ENCODE measurements at regions not wholly inside any gene's neighbourhood (a gene's known extent, or its start where the extent isn't known, plus 50 kb on each side); places are given as distances from the start of the nearest gene placed in this dataset.

- Histone ChIP-seq H3K36me3 (ENCODE audit: control insufficient read depth in 2 of 2, insufficient read depth in 2 of 2, low read length in 1 of 2) (no peaks in the 10 kb centered on the region), H3K4me2 (ENCODE audit: control insufficient read depth, insufficient read depth) (no peak overlapping the region), H3K9me3 (replicated peaks; ENCODE audit: control insufficient read depth, insufficient read depth, low read length) (no peaks in the 10 kb centered on the region), H4K20me1 (ENCODE audit: control insufficient read depth, insufficient read depth) (no peaks in the 10 kb centered on the region), H2AFZ (ENCODE audit: control insufficient read depth, low read depth, low read length) (no peak overlapping the region), H3K9ac (ENCODE audit: control insufficient read depth, insufficient read depth, low read length) (no peak overlapping the region), H3K4me3 (no peak overlapping the region), H3K4me1 (ENCODE audit: control insufficient read depth, insufficient read depth, low read length) (peaks cover 44% of the 10 kb centered on the region), H3K27ac (ENCODE audit: control insufficient read depth, insufficient read depth) (no peak overlapping the region), H3K79me2 (ENCODE audit: control insufficient read depth, insufficient read depth, low read length) (no peaks in the 10 kb centered on the region), H3K27me3 (replicated peaks in 1 of 2; ENCODE audit: control insufficient read depth in 2 of 2, insufficient read depth in 2 of 2, low read length in 1 of 2) (no peaks in the 10 kb centered on the region)
- intact Hi-C loops (cut with micrococcal nuclease; ENCODE audit: unreplicated experiment) = no loop called here
- no peak for TF ChIP-seq ASH2L (IDR thresholded peaks at IDR 0.05; ENCODE audit: borderline replicate concordance, low read depth)
- TF ChIP-seq FOS (IDR thresholded peaks at IDR 0.05; ENCODE audit: borderline replicate concordance, extremely low read depth, insufficient read length) = no peak
- TF ChIP-seq E2F8 (IDR thresholded peaks at IDR 0.05; ENCODE audit: low read depth, partially characterized antibody) = no peak
- no peak for TF ChIP-seq IKZF2 (IDR thresholded peaks at IDR 0.05)
- TF ChIP-seq ZNF384 (IDR thresholded peaks at IDR 0.05; ENCODE audit: borderline replicate concordance, low read depth, low read length) = no peak
- TF ChIP-seq NFXL1 (IDR thresholded peaks at IDR 0.05; ENCODE audit: borderline replicate concordance) = no peak
- TF ChIP-seq KLF5 (IDR thresholded peaks at IDR 0.05; ENCODE audit: partially characterized antibody) = no peak
- ChIA-PET CTCF (interaction anchor here (1.1 to 2.4 kb wide), 2 partner anchors 12 to 72 kb away, joined by 3 to 5 read pairs; no protein-coding TSS in a partner anchor), POLR2A (interaction anchor here (0.6 kb wide), 1 partner anchor 98 kb away, joined by 3 read pairs; no protein-coding TSS in a partner anchor), SMC1A (ENCODE audit: uncharacterized antibody, unreplicated experiment) (interaction anchor here (0.9 kb wide), 1 partner anchor 72 kb away, joined by 3 read pairs; no protein-coding TSS in a partner anchor), RAD21 (ENCODE audit: unreplicated experiment) (no interaction called here)
- ATAC-seq (no peak), DNase-seq (ENCODE audit: low read depth, low spot score) (no peak), FAIRE-seq (no peak)
- no TSS peak for BruUV-seq (replicated peaks)
- WGBS (ENCODE audit: insufficient coverage, insufficient replicate concordance, low lambda C conversion rate, missing lambda C conversion rate) = 49% methylated on average over 6 of the region's 6 CpGs
- in situ Hi-C loops (cut with MboI) = no loop called here
These were observed 76.5 kb upstream of the HSPA9 start for GRCh38 chr5:138651767-138652117.

Measured in GM12878 (cell line).